ENCODE measurements at regions not wholly inside any gene's neighbourhood (a gene's known extent, or its start where the extent isn't known, plus 50 kb on each side); places are given as distances from the start of the nearest gene placed in this dataset.
"Not testable (repeated sequence)": the region's sequence is repeated elsewhere in the genome, so short reads cannot be mapped to it uniquely, and the experiment has no call there.

DNA sequence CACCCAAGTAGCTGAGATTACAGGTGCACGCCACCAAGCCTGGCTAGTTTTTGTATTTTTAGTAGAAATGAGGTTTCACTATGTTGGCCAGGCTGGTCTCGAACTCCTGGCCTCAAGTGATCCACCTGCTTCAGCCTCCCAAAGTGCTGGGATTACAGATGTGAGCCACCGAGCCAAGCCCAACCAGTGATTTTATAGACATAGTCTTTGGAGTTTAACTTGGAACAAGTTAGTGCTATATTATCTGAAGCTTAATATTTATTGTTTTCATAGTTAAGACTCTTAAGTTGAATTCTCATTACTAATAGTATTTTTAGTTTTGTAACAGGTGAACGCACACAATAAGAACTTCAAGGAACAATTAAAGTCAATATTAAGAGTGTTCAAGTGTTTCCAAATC lies 122.1 kb downstream of the SPAG6 start:
- DNase-seq (ENCODE audit: low read depth) = not testable (repeated sequence)

DNA sequence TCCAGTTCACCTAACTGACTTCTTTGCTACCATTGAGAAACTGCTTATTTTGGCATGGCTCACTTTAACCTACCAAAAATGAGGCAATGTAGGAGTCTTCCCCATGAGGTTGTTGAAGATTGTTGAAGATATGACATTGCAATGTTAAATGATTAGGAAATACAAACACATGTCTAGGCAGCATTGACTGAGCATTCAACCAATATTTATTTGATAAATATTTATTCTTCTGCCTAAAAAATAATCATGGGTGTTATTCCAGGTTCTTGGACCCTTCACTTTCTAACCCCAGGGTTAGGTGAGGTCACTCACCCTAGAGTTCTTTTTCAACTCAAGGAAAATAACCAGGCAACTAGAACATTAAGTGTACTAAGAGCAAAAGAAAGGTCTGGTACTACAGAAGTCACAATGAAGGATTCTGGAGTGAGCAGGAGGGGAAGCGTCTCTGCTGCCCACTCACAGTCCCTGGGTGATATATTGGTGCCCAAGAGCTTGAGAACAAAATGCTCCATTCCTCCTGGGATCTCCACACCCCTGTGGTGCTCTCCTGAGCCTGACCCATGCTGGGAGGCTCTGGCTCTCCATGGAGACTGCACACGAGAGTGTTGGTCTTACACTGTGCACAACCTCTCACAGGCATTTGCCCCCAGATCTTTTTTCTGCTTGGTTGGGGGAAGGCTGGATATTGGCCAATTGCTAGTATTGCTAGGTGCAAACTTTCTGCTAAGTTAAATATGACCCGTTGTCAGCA lies 123.4 kb downstream of the SPAG6 start:
- no peak for DNase-seq (ENCODE audit: low read depth)

DNA sequence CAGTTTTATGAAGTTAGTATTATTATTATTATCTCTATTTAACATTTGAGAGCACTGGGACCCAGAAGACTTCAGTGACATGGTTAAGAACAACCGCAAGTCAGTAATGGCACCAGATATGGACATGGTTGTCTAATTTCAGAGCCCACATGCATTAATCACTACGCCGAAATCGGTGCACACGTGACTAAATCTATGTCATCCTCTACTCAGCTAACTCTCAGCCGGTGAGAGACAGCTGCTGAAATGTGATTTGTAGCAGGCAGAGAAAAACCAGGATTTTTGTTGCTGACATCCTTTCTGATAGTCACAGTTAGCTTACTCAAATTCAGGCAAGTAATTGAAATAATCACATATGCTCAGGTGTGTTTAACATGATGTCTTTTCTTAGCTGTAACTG lies 127.7 kb downstream of the SPAG6 start:
- DNase-seq (ENCODE audit: low read depth) = no peak

DNA sequence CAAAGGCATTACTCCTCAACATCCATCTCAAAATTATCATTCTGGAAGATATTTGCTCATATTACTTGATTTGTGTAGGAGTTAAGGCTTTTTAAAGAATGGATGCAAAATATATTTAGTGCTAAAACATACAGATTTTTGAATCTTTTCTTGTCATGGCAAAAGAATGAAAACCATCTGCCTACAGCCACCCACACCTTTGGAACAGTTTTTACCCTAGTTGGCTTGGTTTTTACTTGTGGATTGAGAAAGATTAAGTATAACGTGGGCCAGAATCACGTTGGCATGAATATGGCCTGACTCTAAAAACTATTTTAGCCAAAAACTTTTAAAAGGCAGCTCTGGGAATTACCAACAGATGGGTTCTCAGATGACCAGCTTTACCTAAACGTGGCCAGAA lies 128.2 kb downstream of the SPAG6 start:
- no peak for DNase-seq (ENCODE audit: low read depth)

DNA sequence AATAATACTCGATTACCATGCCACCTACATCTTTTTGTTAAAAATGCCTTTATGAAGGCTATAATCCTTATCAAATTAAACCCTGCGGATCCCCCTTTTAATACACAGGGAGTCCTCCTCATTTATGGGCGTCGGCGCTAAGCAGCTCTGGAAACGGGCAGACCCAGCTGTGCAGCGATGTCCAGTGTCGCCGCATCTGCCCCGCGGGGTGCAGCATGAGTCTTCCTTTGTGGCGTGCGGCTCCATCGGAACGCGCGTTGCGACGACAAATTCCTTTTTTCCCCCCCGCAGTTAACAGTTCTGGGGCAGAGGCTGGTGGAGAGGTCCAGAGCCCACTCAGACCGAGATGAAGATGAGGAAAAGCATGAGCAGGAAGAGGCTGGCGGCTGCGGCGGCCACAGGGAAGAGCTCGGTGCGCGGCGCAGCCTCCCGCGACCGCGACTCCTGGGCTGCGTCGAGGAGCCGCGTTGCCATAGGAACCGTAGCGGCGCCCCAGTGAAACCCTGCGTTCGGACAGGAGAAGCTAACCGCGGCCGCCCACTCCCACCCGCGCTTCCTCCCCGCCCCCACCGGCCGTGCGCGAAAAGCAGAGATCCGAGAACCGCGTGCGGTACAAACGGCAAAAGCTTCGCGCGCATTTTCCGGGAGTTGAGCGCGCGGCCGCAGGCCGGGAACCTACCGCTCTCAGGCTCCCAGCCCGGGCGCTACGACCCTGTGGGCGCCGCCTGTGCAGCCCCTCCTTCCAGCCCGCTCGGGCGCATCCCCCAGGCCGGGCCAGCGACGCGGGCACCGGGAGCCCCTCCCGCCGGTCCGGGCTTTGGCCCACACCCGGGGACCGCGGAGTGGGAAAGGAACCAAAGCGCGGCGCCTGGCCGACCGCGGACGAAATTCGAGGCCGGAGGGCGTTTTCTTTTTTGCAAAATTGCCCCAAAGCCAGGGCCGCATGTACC lies 130.6 kb downstream of the SPAG6 start:
- DNase-seq (ENCODE audit: low read depth) = no peak

DNA sequence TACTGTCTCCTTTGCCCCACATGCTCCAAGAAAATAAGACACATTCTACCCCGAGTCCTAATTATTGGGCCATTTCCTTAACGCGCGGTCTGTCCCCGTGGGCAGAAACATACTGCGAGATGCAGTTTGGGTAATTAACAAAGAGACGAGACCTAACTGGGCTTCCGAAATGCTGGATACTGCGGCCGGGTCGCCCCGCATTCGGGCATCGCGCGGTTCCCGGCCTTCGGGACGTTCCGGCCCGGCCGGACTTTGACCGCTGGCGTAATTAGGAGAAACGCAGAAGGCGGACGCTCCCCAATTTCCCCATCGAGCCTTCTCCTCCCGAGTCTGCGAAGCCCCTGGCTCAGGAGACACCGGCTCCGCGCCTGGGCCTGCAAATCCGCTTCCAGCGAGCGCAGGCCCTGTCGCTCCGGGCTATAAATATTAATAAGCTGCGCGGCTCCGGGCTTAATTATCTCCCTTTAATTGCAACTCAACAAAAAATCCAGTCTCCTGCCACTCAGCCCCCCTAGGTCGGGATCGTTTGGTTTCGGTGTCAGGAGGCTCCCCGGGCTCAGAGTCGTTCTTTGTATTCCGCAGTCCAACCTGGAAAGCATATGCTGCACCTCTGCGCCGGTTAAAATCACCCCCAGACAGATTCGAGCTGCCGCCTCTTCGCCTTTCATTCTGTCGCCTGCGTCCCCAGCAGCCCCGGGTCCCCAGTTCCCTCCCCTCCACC lies 131.5 kb downstream of the SPAG6 start:
- DNase-seq (ENCODE audit: low read depth) = no peak

DNA sequence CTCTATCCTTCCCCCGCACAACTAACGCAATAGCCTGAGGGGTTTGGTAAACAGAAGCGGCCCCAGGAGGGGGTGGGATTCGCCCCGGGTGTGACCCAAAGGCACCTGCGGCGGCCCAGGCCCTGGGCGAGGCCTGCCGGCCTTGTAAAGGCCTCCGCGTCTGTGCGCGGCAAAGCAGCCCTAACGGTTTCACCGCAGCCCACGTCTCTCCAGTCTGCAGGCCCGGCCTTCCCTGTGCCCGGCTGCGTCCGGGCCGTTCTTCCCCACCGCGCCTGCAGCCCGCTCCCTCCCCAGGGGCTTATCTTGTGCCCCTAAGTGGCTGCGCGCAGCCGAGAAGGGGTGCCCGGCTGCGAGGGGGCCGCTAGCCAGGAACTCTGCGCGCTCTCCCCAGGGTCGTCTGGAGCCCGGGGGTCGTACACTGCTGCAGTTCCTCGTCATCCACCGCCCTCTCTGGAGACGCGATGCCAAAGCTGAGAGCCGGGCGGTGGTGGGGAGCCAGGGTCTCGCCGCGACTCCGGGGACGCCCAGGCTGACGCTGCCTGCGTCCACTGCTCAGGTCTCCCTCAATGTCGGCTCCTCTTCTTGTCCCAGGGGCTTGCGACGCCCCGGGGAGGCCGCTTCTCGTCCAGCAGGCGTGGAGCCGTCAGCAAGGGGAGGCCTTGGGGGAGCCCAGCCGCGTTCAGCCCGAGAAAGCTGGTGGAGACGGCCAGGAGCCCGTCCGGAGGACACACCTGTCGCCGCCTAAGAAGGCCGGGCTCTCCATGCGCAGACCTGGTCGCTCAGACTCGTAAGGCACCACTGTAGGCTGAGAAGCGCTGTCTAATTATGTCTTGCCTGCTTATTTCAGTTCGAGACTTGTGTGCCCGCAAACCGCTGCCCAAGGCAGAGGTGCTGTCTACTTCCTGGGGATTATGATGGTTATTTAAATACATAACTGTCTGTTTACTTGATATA lies 132.3 kb downstream of the SPAG6 start:
- DNase-seq (ENCODE audit: low read depth) = no peak

DNA sequence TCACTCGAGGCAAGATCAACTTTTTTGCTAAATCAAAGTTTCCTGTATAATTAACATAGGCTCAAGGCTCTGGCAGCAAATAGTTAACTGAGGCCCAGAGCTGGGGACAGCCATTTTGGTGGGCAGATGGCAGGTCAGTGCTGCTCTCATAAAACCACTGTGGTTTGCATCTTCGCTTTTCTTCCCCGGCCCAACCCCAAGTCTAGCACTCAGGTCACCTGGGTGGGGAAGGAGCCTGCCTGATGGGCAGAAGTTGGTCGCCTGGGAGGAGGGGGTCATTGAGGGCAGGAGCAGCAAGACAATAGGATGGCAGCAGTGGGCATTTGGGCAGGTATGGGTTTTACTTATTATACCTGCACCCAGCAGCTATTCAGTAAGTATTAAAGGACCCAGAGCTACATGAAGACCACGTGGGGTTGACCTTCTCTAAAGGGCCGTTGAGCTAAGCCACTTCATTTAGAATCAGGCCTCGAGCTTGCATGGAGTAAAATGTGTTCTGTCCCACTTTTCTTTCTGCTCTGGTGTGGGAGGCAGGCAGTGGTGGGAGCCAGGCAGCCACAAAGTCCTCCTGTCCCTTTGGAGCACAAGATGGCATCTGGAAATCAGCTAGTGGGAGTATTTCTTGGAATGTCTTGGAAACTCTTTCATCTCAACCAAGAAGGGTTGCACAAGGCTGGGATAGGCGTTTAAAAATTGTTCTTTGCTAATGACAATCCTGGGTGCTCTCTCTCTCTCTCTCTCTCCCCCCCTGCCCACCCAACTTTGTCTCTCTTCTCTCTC lies 133.4 kb downstream of the SPAG6 start:
- no peak for DNase-seq (ENCODE audit: low read depth)

DNA sequence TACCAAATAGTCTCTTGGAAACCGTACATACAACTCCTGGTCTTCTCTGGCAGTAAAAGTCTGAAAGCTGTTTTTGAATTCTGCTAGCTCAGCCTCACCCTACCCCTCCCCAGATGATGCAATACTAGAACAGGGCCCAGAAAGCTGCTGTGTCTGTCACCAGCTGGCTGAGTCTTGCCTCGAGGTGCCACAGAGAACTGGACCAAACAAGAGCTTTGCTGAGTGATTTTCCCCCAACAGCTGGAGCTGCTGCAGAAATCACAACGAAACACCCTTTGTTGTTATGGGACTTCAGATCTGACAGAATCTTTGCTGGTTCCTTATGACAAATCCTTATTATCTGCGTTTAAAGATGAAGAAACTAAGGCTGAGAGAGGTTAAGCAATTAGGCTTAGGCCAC lies 134.1 kb downstream of the SPAG6 start:
- peak; percentile 18 for DNase-seq (ENCODE audit: low read depth)

DNA sequence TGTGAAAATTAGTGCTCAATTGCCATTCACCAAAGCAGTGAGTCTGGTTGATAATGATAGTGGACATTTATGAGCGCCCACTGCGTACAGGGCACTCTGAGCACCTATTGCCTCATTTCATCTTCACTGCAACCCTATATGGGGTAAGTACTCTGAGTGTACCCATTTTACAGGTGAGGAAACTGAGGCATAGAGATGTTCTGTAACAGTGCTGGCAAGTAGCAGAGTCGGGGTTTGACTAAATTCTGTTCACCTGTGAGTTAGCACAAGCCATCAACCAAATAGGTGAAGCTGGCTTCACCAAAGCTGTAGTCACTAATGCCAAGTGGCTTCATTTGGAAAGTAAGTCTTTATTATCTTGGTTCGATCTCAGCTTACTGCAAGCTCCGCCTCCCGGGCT lies 135.8 kb downstream of the SPAG6 start:
- no peak for DNase-seq (ENCODE audit: low read depth)

DNA sequence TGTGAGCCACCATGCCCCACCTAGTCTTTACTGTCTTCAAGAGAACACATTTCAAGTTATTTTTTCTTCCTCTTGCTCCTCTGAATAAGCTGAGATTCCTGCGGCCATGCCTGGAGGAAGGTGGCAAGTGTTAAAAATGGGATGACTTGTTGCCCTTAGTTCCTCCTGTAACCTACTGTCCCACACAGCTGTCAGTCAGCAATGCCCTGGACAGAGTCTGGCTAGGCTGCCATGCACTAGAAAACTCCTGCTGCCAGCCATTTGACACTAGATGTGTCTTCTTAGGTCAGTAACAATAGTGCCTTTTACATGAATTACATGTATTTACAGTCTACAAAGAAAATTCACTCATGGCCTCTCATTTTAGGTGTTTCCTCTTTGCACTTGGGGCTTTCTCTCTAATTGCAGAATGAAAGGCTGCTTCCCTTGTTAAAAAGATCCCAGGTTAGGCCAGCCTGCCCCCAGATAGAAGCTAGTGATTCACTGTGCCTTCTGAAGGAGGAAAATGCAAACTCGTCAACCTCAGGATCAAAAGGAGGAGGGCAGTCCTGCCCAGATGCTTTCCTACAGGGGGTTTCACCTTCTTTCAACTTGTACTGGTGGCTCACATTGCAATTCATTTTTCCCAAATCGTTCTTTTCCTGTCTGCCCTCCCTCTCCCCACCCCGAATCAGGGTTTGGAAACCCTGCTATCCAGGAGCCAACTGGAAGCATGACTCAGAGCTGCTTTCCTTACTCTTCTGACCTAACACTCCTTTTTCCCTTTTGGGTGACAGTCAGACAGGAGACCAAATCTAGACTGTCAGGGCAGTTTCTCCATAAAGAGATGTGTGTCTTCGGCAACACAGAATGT lies 136.6 kb downstream of the SPAG6 start:
- peak; percentile 14 for DNase-seq (ENCODE audit: low read depth)

DNA sequence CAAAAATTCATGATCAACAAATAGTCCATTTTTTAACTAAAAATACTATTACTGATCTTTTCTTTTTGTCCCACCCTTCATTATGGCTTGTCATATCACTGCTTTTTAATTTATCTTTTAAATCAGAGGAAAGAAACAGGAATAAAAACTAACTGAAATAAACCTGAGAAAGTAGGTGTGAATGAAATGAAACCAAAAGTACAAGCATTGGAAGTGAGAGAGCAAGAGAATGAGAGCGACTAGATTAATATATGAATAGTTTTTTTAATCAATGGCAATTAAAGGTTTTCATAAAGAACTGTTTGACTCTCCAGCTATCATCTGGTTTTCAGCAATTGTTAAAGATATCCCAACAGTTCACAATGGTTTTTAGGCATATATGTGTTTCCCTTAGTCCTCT lies 137.8 kb downstream of the SPAG6 start:
- DNase-seq (ENCODE audit: low read depth) = no peak
